ENCODE measurements at regions not wholly inside any gene's neighbourhood (a gene's known extent, or its start where the extent isn't known, plus 50 kb on each side); places are given as distances from the start of the nearest gene placed in this dataset.

DNA sequence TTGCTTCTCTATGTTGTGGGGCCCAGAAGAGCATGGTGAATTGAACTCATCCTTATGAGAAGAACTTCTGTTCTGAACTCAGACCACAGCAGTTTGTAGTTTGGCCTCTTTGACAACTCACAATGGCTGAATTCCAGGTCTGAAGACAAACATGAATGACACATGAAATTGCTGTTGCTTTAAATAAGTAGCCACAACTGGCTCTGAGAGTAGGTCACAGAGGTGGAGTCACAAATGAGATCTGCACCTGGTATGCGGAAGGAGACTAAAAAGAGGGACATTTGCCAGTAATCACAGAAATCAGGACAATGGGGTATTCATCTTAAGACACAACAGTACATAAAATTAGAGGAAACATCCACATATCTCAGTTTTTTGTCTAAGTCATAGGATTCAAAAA, 290.3 kb upstream of the MMADHC start:
- TF ChIP-seq, protein P1, sequence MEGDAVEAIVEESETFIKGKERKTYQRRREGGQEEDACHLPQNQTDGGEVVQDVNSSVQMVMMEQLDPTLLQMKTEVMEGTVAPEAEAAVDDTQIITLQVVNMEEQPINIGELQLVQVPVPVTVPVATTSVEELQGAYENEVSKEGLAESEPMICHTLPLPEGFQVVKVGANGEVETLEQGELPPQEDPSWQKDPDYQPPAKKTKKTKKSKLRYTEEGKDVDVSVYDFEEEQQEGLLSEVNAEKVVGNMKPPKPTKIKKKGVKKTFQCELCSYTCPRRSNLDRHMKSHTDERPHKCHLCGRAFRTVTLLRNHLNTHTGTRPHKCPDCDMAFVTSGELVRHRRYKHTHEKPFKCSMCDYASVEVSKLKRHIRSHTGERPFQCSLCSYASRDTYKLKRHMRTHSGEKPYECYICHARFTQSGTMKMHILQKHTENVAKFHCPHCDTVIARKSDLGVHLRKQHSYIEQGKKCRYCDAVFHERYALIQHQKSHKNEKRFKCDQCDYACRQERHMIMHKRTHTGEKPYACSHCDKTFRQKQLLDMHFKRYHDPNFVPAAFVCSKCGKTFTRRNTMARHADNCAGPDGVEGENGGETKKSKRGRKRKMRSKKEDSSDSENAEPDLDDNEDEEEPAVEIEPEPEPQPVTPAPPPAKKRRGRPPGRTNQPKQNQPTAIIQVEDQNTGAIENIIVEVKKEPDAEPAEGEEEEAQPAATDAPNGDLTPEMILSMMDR (IDR thresholded peaks at IDR 0.05) = no peak
- TF ChIP-seq, protein P2, sequence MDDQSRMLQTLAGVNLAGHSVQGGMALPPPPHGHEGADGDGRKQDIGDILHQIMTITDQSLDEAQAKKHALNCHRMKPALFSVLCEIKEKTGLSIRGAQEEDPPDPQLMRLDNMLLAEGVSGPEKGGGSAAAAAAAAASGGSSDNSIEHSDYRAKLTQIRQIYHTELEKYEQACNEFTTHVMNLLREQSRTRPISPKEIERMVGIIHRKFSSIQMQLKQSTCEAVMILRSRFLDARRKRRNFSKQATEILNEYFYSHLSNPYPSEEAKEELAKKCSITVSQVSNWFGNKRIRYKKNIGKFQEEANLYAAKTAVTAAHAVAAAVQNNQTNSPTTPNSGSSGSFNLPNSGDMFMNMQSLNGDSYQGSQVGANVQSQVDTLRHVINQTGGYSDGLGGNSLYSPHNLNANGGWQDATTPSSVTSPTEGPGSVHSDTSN (IDR thresholded peaks at IDR 0.05) = no peak
- TF ChIP-seq MXI1 (IDR thresholded peaks at IDR 0.05; ENCODE audit: low read depth, low read length) = no peak
